ENCODE measurements at regions not wholly inside any gene's neighbourhood (a gene's known extent, or its start where the extent isn't known, plus 50 kb on each side); places are given as distances from the start of the nearest gene placed in this dataset.
"Not testable (repeated sequence)": the region's sequence is repeated elsewhere in the genome, so short reads cannot be mapped to it uniquely, and the experiment has no call there.

DNA sequence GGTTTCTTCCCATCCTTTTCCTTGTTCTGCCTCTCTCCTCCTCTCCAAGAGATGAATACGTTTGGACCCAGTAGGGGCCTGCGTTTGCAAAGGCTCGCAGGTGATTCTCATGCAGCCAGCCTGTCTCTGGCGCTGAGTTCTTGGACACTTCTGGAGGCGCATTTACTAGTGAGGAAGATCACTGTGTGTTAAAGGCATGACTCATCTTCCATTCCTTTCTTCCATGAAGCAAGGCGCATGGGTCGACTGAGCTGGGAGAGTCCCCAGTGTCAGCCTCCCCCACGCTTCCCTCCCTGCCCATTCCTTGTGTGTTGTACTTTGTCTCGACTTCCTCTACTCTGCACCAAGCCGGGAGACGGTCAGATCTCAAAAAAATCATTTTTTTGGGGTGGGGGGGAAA, 159.9 kb upstream of the EEF2KMT start:
- TF ChIP-seq, protein P1, sequence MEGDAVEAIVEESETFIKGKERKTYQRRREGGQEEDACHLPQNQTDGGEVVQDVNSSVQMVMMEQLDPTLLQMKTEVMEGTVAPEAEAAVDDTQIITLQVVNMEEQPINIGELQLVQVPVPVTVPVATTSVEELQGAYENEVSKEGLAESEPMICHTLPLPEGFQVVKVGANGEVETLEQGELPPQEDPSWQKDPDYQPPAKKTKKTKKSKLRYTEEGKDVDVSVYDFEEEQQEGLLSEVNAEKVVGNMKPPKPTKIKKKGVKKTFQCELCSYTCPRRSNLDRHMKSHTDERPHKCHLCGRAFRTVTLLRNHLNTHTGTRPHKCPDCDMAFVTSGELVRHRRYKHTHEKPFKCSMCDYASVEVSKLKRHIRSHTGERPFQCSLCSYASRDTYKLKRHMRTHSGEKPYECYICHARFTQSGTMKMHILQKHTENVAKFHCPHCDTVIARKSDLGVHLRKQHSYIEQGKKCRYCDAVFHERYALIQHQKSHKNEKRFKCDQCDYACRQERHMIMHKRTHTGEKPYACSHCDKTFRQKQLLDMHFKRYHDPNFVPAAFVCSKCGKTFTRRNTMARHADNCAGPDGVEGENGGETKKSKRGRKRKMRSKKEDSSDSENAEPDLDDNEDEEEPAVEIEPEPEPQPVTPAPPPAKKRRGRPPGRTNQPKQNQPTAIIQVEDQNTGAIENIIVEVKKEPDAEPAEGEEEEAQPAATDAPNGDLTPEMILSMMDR (IDR thresholded peaks at IDR 0.05; ENCODE audit: low read depth, low read length), result no peak
- DNase-seq (ENCODE audit: extremely low read depth, low read depth), result no peak

DNA sequence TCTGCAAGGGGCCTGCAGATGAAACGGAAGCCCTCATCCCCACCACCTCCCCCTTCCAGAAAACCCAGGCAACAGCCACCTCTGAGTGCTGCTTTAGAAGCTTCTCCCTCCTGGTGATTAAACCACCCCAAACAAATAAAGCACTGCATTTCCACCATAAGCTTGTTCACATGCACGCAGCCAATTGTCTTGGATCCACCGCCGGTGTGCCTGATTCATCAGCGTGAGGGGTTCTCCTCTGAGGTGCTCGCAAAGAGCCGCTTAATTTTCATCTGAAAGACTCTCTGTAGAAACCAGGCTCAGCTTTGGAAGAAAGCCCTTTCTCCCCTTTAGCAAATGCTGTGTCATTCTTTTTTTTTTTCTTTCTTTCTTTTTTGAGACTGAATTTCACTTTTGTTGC, 155.2 kb upstream of the EEF2KMT start:
- no peak for DNase-seq (ENCODE audit: extremely low read depth, low read depth)
- TF ChIP-seq, protein P1 (IDR thresholded peaks at IDR 0.05; ENCODE audit: low read depth, low read length), result no peak

DNA sequence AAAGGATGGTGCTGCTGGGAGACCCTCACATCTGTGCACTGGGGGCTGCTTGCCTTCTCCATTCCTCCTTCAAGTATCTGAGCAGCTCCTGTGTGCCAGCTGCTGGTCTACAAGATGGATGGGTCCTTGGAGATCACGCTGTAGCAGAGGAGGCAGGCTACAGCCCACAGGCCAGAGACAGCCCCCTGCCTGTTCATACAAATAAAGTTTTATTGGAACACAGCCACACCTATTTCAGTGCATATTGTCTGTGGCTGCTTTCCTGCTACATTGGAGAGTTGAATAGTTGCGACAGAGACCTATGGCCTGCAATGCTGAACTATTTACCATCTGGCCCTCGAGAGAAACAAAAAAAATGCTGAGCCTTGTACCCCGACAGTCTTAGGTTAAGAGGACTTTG, 149.8 kb upstream of the EEF2KMT start:
- not testable (repeated sequence) for DNase-seq (ENCODE audit: extremely low read depth, low read depth)

DNA sequence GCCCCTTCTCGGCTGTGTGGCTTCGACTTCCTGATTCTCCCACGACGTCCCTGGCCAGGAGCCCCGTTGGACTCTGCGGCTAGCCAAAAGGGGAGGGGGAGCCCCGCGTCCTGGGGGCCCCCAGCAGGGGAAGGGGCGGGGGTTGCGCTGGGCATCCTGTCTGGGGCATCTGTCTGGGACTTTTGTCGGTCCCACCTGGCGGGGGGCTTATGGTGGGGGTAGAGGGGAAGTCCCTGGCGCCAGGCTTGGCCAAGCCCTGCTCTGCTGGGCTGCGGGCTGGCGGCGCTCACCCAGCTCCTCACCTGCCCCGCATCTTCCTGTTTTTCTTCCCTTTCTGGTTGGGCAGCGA, 142.7 kb upstream of the EEF2KMT start:
- not testable (repeated sequence) for DNase-seq (ENCODE audit: extremely low read depth, low read depth)

DNA sequence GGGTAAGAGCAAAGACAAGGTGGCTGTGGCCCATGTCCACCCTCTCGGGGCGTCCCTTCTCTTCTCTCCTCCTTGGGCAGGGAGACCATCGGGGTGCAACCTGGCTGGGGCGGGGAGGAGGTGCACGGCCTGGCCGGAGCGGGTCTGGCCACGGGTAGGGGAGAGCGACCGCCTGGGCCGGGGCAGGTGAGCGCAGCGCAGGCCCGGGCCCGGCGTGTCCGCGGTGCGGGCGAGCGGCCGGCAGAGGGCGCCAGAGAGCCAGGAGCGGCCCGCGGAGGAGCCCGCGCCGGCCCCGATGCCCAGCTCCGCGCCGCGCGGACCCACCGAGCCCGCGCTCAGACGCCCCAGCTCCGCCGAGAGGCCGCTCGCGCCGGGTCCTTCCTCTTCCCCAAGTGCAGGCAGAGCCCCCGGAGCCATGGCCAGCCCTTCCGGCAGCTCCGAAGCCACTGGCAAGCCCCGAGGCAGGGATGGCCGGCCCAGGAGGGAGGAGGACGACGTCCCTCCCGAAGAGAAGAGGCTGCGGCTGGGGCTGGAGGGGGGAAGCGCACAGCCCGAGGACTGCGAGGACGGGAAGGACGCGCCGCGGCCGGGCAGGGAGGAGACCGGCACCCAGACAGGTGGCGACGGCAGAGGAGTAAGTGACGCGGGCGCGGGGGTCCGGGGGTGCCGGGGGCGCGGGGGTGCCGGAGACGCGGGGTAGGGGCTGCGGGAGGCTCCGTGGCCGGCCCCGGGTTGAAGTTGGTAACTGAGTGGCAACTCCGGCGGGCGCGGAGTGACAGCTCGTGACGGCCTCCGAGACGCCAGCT, 142.1 kb upstream of the EEF2KMT start:
- DNase-seq (ENCODE audit: extremely low read depth, low read depth), result not testable (repeated sequence)
- TF ChIP-seq, protein P1 (IDR thresholded peaks at IDR 0.05; ENCODE audit: low read depth, low read length), result peak; percentile 21

DNA sequence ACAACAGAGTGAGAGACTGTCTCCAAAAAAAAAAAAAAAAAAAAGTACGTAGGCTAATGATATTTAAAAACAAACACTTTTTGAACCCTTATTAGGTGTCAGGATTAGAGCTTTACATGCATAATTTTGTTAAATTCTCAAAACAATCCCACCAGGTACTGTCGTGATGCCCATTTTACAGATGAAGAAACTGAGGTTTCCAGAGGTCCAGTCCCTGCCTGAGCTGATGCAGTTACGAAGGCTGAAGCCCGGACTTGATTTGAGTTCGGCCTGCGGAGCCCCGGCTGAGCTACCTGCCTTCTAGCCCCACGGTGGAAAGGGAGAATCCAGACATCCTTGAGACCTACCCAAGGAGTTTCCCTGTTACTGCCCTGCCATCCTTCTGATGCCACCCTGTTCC, 137.5 kb upstream of the EEF2KMT start:
- no peak for DNase-seq (ENCODE audit: extremely low read depth, low read depth)
- TF ChIP-seq, protein P1 (IDR thresholded peaks at IDR 0.05; ENCODE audit: low read depth, low read length), result no peak

DNA sequence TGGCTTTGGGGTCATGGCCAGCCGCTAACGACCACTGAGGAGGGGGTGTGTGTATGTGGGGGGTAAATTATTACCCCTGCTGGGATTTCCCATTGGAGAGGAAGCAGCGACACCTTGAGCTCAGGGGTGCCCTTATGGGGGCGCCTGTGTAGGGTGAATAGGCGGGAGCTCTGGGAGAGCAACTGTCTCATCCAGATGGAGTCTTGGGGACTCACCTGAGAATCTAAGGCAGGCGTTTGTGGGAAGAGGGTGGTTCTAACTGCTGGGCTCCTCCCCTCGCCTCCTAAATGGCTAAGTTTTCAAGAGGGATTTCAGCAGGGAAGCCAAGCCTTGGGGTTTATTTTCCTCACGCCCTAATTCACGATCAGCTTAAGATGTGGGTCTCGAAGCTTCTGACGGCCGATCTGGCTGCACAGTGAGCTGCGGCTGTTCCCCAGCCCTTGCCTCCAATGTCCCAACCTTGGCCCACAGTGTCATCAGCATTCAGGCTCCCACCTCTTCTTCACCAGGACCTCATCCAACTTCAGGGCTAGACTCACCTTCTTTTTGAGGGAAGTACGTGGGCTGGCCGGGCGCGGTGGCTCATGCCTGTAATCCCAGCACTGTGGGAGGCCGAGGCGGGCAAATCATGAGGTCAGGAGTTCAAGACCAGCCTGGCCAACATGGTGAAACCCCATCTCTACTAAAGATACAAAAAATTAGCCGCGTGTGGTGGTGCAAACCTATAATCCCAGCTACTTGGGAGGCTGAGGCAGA, 136.9 kb upstream of the EEF2KMT start:
- TF ChIP-seq, protein P1 (IDR thresholded peaks at IDR 0.05; ENCODE audit: low read depth, low read length), result no peak
- DNase-seq (ENCODE audit: extremely low read depth, low read depth), result no peak

DNA sequence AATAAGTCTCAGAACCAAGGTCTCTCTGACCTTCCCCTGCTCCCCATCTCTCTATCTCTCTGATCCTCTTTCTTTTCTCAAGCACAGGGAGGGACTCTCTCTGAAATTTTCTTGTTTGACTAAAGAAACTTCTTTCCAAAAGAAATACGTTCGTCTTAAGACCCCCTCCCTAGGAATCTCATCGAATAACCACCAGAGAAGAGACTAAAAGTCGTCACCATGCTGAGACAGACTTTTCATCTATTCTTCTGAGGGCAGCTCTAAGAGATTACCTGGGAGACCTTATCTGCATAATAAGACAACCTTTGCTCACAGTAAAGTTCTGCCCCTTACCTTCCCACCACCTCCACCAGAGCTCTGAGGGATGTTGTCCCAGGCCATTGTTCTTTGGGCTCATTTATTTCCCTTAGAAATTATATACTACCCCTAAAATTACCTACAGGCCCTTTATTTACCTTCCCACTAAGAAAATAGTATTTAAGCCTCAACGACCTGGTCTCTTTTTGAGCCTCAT, 133.7 kb upstream of the EEF2KMT start:
- TF ChIP-seq, protein P1 (IDR thresholded peaks at IDR 0.05; ENCODE audit: low read depth, low read length), result no peak
- DNase-seq (ENCODE audit: extremely low read depth, low read depth), result no peak
